ENCODE measurements at regions not wholly inside any gene's neighbourhood (a gene's known extent, or its start where the extent isn't known, plus 50 kb on each side); places are given as distances from the start of the nearest gene placed in this dataset.

GRCh38 chr13:44224450-44225149 is 149.0 kb upstream of the SERP2 start:
- H2AFZ ChIP-seq (ENCODE audit: low read length) = no peak overlapping the region
- no peak for DNase-seq
- no peak overlapping the region for H3K18ac ChIP-seq (ENCODE audit: insufficient read length, low read depth, low read length)
- H3K27me3 ChIP-seq (ENCODE audit: insufficient read depth, low read length) = no peaks in the 10 kb centered on the region
- H2BK15ac ChIP-seq (ENCODE audit: low read depth, low read length) = no peak overlapping the region
- no peaks in the 10 kb centered on the region for H3K9me3 ChIP-seq (ENCODE audit: control insufficient read depth, low read depth, low read length)
- Mint-ChIP-seq H3K9me3 (no peaks in the 10 kb centered on the region), H3K27ac (no peak overlapping the region), H3K27me3 (ENCODE audit: low read depth) (no peaks in the 10 kb centered on the region; the same call in 1 of the 2 replicates), H3K4me1 (peaks cover 5 to 8% of the 10 kb centered on the region in 2 experiments), H3K4me3 (no peak overlapping the region), H3K36me3 (ENCODE audit: insufficient read depth in 1 of 3, low read depth in 3 of 3) (no peaks in the 10 kb centered on the region)
- H2BK20ac ChIP-seq (ENCODE audit: low read depth, low read length, poor library complexity, severe bottlenecking) = no peak overlapping the region
- H4K5ac ChIP-seq (ENCODE audit: insufficient read length, low read depth, low read length) = no peak overlapping the region
- H2BK5ac ChIP-seq (ENCODE audit: insufficient read length, low read length) = no peak overlapping the region
- H3T11ph ChIP-seq (ENCODE audit: low read length) = no peak overlapping the region
- H3K4me1 ChIP-seq (ENCODE audit: insufficient read depth, low read length) = no peaks in the 10 kb centered on the region
- no peak overlapping the region for H3K4ac ChIP-seq (ENCODE audit: low read depth, low read length)
- H3K23me2 ChIP-seq (ENCODE audit: insufficient read length, low read depth, low read length, poor library complexity, severe bottlenecking) = no peaks in the 10 kb centered on the region
- H3K79me2 ChIP-seq (ENCODE audit: insufficient read depth, low read length) = peaks cover 2% of the 10 kb centered on the region; the same call in 1 of the 2 replicates
- no peaks in the 10 kb centered on the region for H4K20me1 ChIP-seq (ENCODE audit: control insufficient read depth, insufficient read depth, insufficient read length)
- no peak for TF ChIP-seq CTCF (conservative IDR thresholded peaks at IDR 0.05)
- no peak overlapping the region for H3K9ac ChIP-seq (ENCODE audit: extremely low read depth, insufficient read length, low read length)
- H2BK12ac ChIP-seq (ENCODE audit: insufficient read length, low read depth, low read length) = no peak overlapping the region
- H4K91ac ChIP-seq (ENCODE audit: insufficient read length, low read depth, low read length) = no peak overlapping the region
- H3K14ac ChIP-seq (ENCODE audit: insufficient read depth, low read length) = no peak overlapping the region
- no peak overlapping the region for H3K27ac ChIP-seq (ENCODE audit: insufficient read length, low read depth, low read length)
- H3K56ac ChIP-seq (ENCODE audit: insufficient read length, low read depth, low read length) = no peak overlapping the region
- no peak overlapping the region for H2AK5ac ChIP-seq (ENCODE audit: insufficient read length, low read length)
- no peaks in the 10 kb centered on the region for H3K79me1 ChIP-seq (ENCODE audit: insufficient read depth, low read depth, low read length, poor library complexity, severe bottlenecking)
- H3K4me2 ChIP-seq (ENCODE audit: insufficient read depth, insufficient read length, low read length) = no peak overlapping the region
- H2BK120ac ChIP-seq (ENCODE audit: low read depth, low read length, poor library complexity, severe bottlenecking) = no peak overlapping the region
- H3K23ac ChIP-seq (ENCODE audit: insufficient read length, low read depth, low read length) = no peak overlapping the region
- H4K8ac ChIP-seq (replicated peaks; ENCODE audit: insufficient read length, low read depth, low read length) = no peak overlapping the region
- WGBS (ENCODE audit: extremely low coverage, insufficient read length, low lambda C conversion rate) = no CpG with 5 or more reads among the region's 2 CpGs

Measured in H9 (cell line).